HG02642 (cell line): ENCODE measurements at regions not wholly inside any gene's neighbourhood (a gene's known extent, or its start where the extent isn't known, plus 50 kb on each side); places are given as distances from the start of the nearest gene placed in this dataset.
"Not testable (repeated sequence)": the region's sequence is repeated elsewhere in the genome, so short reads cannot be mapped to it uniquely, and the experiment has no call there.

ENCODE experiments used
- ATAC-seq: cut with Tn5 transposase; IDR thresholded peaks from one replicate; pipeline ENCODE4 v1.9.1; 2021; ENCODE audit warnings: mild to moderate bottlenecking; ENCODE audit not compliant: unreplicated experiment, poor library complexity

- ATAC-seq: no peak
Measured at GRCh38 chr3:124132813-124133212, 140.9 kb upstream of the ROPN1 start.

- no peak for ATAC-seq
Measured at GRCh38 chr3:124133366-124133940, 141.5 kb upstream of the ROPN1 start.

- ATAC-seq: no peak
Measured at GRCh38 chr3:124137216-124137615, 145.3 kb upstream of the ROPN1 start.

GRCh38 chr3:124138148-124138547, 146.2 kb upstream of the ROPN1 start:
- ATAC-seq: no peak

GRCh38 chr3:124140746-124141145, 148.8 kb upstream of the ROPN1 start:
- no peak for ATAC-seq

- no peak for ATAC-seq
Measured at GRCh38 chr3:124142389-124142970, 150.6 kb upstream of the ROPN1 start.

GRCh38 chr3:124143047-124143446, 151.1 kb upstream of the ROPN1 start:
- no peak for ATAC-seq

GRCh38 chr3:124144035-124144814, 152.3 kb upstream of the ROPN1 start:
- ATAC-seq: no peak

- no peak for ATAC-seq
Measured at GRCh38 chr3:124147429-124147828, 155.5 kb upstream of the ROPN1 start.

GRCh38 chr3:124147946-124148345, 156.0 kb upstream of the ROPN1 start:
- no peak for ATAC-seq

GRCh38 chr3:124149081-124149480, 157.2 kb upstream of the ROPN1 start:
- ATAC-seq: no peak

- no peak for ATAC-seq
Measured at GRCh38 chr3:124149771-124150170, 157.8 kb upstream of the ROPN1 start.

GRCh38 chr3:124152891-124153290, 161.0 kb upstream of the ROPN1 start:
- ATAC-seq: not testable (repeated sequence)

GRCh38 chr3:124156866-124157712, 165.2 kb upstream of the ROPN1 start:
- no peak for ATAC-seq

GRCh38 chr3:124157748-124158147, 165.8 kb upstream of the ROPN1 start:
- no peak for ATAC-seq

GRCh38 chr3:124158168-124158881, 166.4 kb upstream of the ROPN1 start:
- ATAC-seq: no peak

- no peak for ATAC-seq
Measured at GRCh38 chr3:124161448-124161847, 169.5 kb upstream of the ROPN1 start.

- ATAC-seq: no peak
Measured at GRCh38 chr3:124163689-124164088, 171.8 kb upstream of the ROPN1 start.

- ATAC-seq: no peak
Measured at GRCh38 chr3:124168271-124168670, 176.3 kb upstream of the ROPN1 start.

- no peak for ATAC-seq
Measured at GRCh38 chr3:124172283-124172682, 180.4 kb upstream of the ROPN1 start.
